ENCODE measurements at regions not wholly inside any gene's neighbourhood (a gene's known extent, or its start where the extent isn't known, plus 50 kb on each side); places are given as distances from the start of the nearest gene placed in this dataset.
"Not testable (repeated sequence)": the region's sequence is repeated elsewhere in the genome, so short reads cannot be mapped to it uniquely, and the experiment has no call there.

- DNase-seq (ENCODE audit: low spot score), result no peak
- TF ChIP-seq CTCF (IDR thresholded peaks at IDR 0.05; ENCODE audit: extremely low read depth, missing control alignments), result no peak
Observed at GRCh38 chr13:58682616-58683015, 1051.1 kb downstream of the PCDH17 start.

- no peak for DNase-seq (ENCODE audit: low spot score)
- no peak for TF ChIP-seq CTCF (IDR thresholded peaks at IDR 0.05; ENCODE audit: extremely low read depth, missing control alignments)
Observed at GRCh38 chr13:58687148-58687547, 1055.6 kb downstream of the PCDH17 start.

- no peak for DNase-seq (ENCODE audit: low spot score)
- no peak for TF ChIP-seq CTCF (IDR thresholded peaks at IDR 0.05; ENCODE audit: extremely low read depth, missing control alignments)
Observed at GRCh38 chr13:58698531-58698930, 1067.0 kb downstream of the PCDH17 start.

GRCh38 chr13:58704953-58705352 is 1073.4 kb downstream of the PCDH17 start:
- no peak for DNase-seq (ENCODE audit: low spot score)
- no peak for TF ChIP-seq CTCF (IDR thresholded peaks at IDR 0.05; ENCODE audit: extremely low read depth, missing control alignments)

GRCh38 chr13:58706421-58706820 is 1074.9 kb downstream of the PCDH17 start:
- TF ChIP-seq CTCF (IDR thresholded peaks at IDR 0.05; ENCODE audit: extremely low read depth, missing control alignments), result no peak
- DNase-seq (ENCODE audit: low spot score), result no peak

GRCh38 chr13:58712191-58712590 is 1080.6 kb downstream of the PCDH17 start:
- TF ChIP-seq CTCF (IDR thresholded peaks at IDR 0.05; ENCODE audit: extremely low read depth, missing control alignments), result no peak
- no peak for DNase-seq (ENCODE audit: low spot score)

GRCh38 chr13:58714016-58714415 is 1082.5 kb downstream of the PCDH17 start:
- not testable (repeated sequence) for DNase-seq (ENCODE audit: low spot score)

GRCh38 chr13:58721273-58721672 is 1089.7 kb downstream of the PCDH17 start:
- TF ChIP-seq CTCF (IDR thresholded peaks at IDR 0.05; ENCODE audit: extremely low read depth, missing control alignments), result no peak
- DNase-seq (ENCODE audit: low spot score), result no peak
